ENCODE measurements at regions not wholly inside any gene's neighbourhood (a gene's known extent, or its start where the extent isn't known, plus 50 kb on each side); places are given as distances from the start of the nearest gene placed in this dataset.

DNA sequence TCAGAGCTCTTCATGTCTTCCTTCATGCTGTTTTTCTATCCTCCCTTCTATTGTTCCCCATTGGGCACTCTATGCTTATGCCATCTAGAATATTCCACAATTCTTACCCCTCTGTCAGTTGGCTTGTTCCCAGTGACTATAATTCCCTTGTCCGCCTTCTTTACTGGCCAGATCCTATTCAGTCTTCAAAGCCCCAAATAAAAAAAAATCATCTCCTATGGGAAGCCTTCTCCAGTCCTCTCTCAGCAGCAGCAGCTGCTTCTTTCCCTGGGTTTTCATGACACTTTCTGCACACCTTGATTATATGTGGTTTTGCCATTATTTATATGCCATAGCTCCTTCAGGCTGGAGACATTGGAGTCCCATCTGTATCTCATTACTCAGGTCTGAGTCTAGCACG is 54.6 kb upstream of the TNFAIP8 start:
- no peaks in the 10 kb centered on the region for H4K20me1 ChIP-seq (ENCODE audit: insufficient read depth, low read length)
- H3K9me3 Mint-ChIP-seq (ENCODE audit: unreplicated experiment) = peaks cover 5% of the 10 kb centered on the region
- H3K9me3 ChIP-seq (ENCODE audit: insufficient read depth, low read depth, low read length) = no peaks in the 10 kb centered on the region
- H3K4me1 ChIP-seq (ENCODE audit: insufficient read depth, low read length) = peaks cover 37% of the 10 kb centered on the region
- H3K27me3 ChIP-seq (ENCODE audit: insufficient read depth, low read length) = no peaks in the 10 kb centered on the region
- H3K4me2 ChIP-seq (ENCODE audit: low read length) = no peak overlapping the region
- H2AFZ ChIP-seq (ENCODE audit: low read depth, low read length) = no peak overlapping the region
- no peaks in the 10 kb centered on the region for H3K36me3 ChIP-seq (ENCODE audit: insufficient read depth, low read length)
- H3K9ac ChIP-seq (ENCODE audit: low read length) = no peak overlapping the region
- peak overlapping the region; percentile 0 for H3K27ac Mint-ChIP-seq (ENCODE audit: unreplicated experiment)
- H3K4me3 ChIP-seq (ENCODE audit: insufficient read depth, low read depth, low read length) = no peak overlapping the region
- peaks cover 5% of the 10 kb centered on the region for H3K79me2 ChIP-seq (ENCODE audit: insufficient read depth, low read length)
- no peak for TF ChIP-seq EZH2 (IDR thresholded peaks at IDR 0.05; ENCODE audit: insufficient read depth, low read length)
- TF ChIP-seq CTCF (IDR thresholded peaks at IDR 0.05; ENCODE audit: insufficient read depth, low read depth, low read length) = no peak
- no peak overlapping the region for H3K4me3 Mint-ChIP-seq (ENCODE audit: unreplicated experiment)
- FAIRE-seq (no peak), DNase-seq (ENCODE audit: low read depth) (no peak)
- peaks cover 40% of the 10 kb centered on the region for H3K4me1 Mint-ChIP-seq (ENCODE audit: low read depth, unreplicated experiment)
- H3K27me3 Mint-ChIP-seq (ENCODE audit: low read depth, unreplicated experiment) = no peaks in the 10 kb centered on the region
- H3K27ac ChIP-seq (ENCODE audit: low read depth, low read length) = no peak overlapping the region
- H3K36me3 Mint-ChIP-seq (ENCODE audit: low read depth, unreplicated experiment) = peaks cover 8% of the 10 kb centered on the region

DNA sequence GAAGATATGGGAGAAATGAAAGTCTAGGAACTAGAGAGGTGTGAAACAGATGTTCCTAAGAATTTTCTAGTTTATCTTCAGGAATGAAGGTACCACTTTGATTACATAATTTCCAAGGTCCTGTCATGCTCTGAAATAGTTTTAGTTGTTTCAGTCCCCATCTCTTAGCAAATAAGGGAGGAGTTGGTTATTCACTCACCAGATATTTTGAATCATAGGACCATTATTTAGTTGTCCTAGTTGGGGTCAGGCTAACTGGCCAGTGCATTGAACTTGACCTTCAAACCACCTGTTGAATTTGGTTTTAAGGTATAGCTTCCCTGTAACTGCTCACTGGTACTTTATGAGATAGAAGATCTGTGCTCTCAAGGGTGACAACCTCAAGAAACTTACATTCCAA is 53.9 kb upstream of the TNFAIP8 start:
- H3K79me2 ChIP-seq (ENCODE audit: insufficient read depth, low read length) = peaks cover 5% of the 10 kb centered on the region
- H3K27me3 ChIP-seq (ENCODE audit: insufficient read depth, low read length) = no peaks in the 10 kb centered on the region
- Mint-ChIP-seq H3K36me3 (ENCODE audit: low read depth, unreplicated experiment) (peaks cover 8% of the 10 kb centered on the region), H3K4me3 (ENCODE audit: unreplicated experiment) (no peak overlapping the region), H3K4me1 (ENCODE audit: low read depth, unreplicated experiment) (peaks cover 40% of the 10 kb centered on the region), H3K27me3 (ENCODE audit: low read depth, unreplicated experiment) (no peaks in the 10 kb centered on the region), H3K27ac (ENCODE audit: unreplicated experiment) (no peak overlapping the region), H3K9me3 (ENCODE audit: unreplicated experiment) (peaks cover 5% of the 10 kb centered on the region)
- H3K4me1 ChIP-seq (ENCODE audit: insufficient read depth, low read length) = peaks cover 37% of the 10 kb centered on the region
- no peak overlapping the region for H2AFZ ChIP-seq (ENCODE audit: low read depth, low read length)
- no peak for DNase-seq (ENCODE audit: low read depth)
- peak overlapping the region; percentile 62 for H3K9ac ChIP-seq (ENCODE audit: low read length)
- H3K36me3 ChIP-seq (ENCODE audit: insufficient read depth, low read length) = no peaks in the 10 kb centered on the region
- H3K27ac ChIP-seq (ENCODE audit: low read depth, low read length) = peak overlapping the region; percentile 95
- no peak for FAIRE-seq
- no peaks in the 10 kb centered on the region for H4K20me1 ChIP-seq (ENCODE audit: insufficient read depth, low read length)
- H3K4me2 ChIP-seq (ENCODE audit: low read length) = no peak overlapping the region
- no peaks in the 10 kb centered on the region for H3K9me3 ChIP-seq (ENCODE audit: insufficient read depth, low read depth, low read length)
- H3K4me3 ChIP-seq (ENCODE audit: insufficient read depth, low read depth, low read length) = no peak overlapping the region
- TF ChIP-seq EZH2 (IDR thresholded peaks at IDR 0.05; ENCODE audit: insufficient read depth, low read length) (no peak), CTCF (IDR thresholded peaks at IDR 0.05; ENCODE audit: insufficient read depth, low read depth, low read length) (no peak)

DNA sequence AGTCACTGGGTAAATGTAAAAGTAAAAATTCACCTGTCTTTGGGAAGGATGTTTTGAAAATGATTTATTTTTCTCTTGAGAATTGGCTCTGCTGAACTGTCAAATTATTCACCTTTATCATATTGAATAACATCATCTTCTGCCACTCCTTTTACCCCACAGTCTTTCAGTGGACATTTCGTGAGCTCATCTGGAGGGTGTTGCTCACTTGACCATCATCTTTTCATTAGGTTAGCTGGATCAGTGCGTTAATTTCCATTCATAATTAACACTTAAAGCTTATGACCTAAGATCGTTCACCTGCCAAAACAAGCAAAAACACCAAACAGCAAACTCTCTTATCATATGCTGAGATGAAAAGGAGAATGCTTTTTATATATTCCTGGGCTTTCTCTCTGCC is 53.4 kb upstream of the TNFAIP8 start:
- H3K79me2 ChIP-seq (ENCODE audit: insufficient read depth, low read length) = peaks cover 5% of the 10 kb centered on the region
- no peaks in the 10 kb centered on the region for H3K27me3 ChIP-seq (ENCODE audit: insufficient read depth, low read length)
- H3K4me1 ChIP-seq (ENCODE audit: insufficient read depth, low read length) = peaks cover 37% of the 10 kb centered on the region
- peak overlapping the region; percentile 66 for H3K4me2 ChIP-seq (ENCODE audit: low read length)
- TF ChIP-seq EZH2 (IDR thresholded peaks at IDR 0.05; ENCODE audit: insufficient read depth, low read length) = no peak
- TF ChIP-seq CTCF (IDR thresholded peaks at IDR 0.05; ENCODE audit: insufficient read depth, low read depth, low read length) = no peak
- H3K27ac Mint-ChIP-seq (ENCODE audit: unreplicated experiment) = peak overlapping the region; percentile 92
- H2AFZ ChIP-seq (ENCODE audit: low read depth, low read length) = no peak overlapping the region
- FAIRE-seq (no peak), DNase-seq (ENCODE audit: low read depth) (no peak)
- peak overlapping the region; percentile 62 for H3K9ac ChIP-seq (ENCODE audit: low read length)
- H3K4me3 ChIP-seq (ENCODE audit: insufficient read depth, low read depth, low read length) = no peak overlapping the region
- peaks cover 8% of the 10 kb centered on the region for H3K36me3 Mint-ChIP-seq (ENCODE audit: low read depth, unreplicated experiment)
- peak overlapping the region; percentile 95 for H3K27ac ChIP-seq (ENCODE audit: low read depth, low read length)
- no peaks in the 10 kb centered on the region for H3K9me3 ChIP-seq (ENCODE audit: insufficient read depth, low read depth, low read length)
- no peaks in the 10 kb centered on the region for H3K27me3 Mint-ChIP-seq (ENCODE audit: low read depth, unreplicated experiment)
- no peaks in the 10 kb centered on the region for H3K36me3 ChIP-seq (ENCODE audit: insufficient read depth, low read length)
- H3K9me3 Mint-ChIP-seq (ENCODE audit: unreplicated experiment) = peaks cover 5% of the 10 kb centered on the region
- H3K4me1 Mint-ChIP-seq (ENCODE audit: low read depth, unreplicated experiment) = peaks cover 40% of the 10 kb centered on the region
- H3K4me3 Mint-ChIP-seq (ENCODE audit: unreplicated experiment) = no peak overlapping the region
- H4K20me1 ChIP-seq (ENCODE audit: insufficient read depth, low read length) = no peaks in the 10 kb centered on the region

All from astrocyte (in vitro differentiated cells and primary cell).